ENCODE measurements at regions not wholly inside any gene's neighbourhood (a gene's known extent, or its start where the extent isn't known, plus 50 kb on each side); places are given as distances from the start of the nearest gene placed in this dataset.

DNA sequence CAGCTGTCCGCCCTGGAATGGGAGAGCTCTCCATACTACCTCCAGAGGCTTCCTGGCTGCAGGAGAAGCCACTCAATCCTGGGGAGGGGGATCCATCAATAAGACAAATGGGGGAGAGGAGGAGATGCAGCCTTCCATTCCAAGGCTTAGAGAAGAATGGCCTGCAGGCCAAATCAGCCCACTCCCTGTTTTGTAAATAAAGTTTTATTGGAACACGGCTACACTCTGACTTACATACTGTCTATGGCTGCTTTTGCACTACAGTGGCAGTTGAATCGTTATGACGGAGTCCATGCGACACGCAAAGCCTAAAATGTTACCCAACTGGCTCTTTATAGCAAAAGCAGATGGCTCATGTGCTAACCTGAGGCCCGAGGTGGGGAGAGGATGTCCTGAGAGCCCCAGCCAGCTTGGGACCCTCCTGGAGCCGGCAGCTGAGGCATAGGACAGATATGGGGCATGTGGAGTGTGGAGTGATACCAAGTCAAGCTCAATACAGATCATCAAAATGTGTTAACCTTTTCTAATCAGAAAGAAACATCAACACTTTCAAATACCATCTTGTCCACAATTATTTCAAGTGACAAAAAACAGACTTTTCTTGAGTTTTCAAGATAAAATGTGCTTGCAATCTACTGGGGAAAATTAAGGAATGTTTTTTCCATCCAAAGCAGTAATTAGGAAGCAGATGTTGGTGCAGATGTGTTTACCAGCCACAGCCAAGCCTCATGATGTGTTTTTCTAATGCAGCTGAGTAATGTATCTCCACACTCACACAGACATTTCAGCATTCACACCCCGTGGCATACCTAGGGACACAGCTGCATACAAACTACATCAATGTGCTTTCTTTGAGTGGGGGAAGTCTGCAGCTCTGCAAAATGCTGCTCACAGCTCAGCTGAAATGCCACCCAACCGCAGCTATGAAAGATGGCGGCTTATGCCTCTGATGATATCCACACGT lies 181.6 kb downstream of the SHANK2 start:
- TF ChIP-seq, protein P1, sequence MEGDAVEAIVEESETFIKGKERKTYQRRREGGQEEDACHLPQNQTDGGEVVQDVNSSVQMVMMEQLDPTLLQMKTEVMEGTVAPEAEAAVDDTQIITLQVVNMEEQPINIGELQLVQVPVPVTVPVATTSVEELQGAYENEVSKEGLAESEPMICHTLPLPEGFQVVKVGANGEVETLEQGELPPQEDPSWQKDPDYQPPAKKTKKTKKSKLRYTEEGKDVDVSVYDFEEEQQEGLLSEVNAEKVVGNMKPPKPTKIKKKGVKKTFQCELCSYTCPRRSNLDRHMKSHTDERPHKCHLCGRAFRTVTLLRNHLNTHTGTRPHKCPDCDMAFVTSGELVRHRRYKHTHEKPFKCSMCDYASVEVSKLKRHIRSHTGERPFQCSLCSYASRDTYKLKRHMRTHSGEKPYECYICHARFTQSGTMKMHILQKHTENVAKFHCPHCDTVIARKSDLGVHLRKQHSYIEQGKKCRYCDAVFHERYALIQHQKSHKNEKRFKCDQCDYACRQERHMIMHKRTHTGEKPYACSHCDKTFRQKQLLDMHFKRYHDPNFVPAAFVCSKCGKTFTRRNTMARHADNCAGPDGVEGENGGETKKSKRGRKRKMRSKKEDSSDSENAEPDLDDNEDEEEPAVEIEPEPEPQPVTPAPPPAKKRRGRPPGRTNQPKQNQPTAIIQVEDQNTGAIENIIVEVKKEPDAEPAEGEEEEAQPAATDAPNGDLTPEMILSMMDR (IDR thresholded peaks at IDR 0.05), result no peak
- TF ChIP-seq POLR2A (IDR thresholded peaks at IDR 0.05), result no peak
